Peyer's patch (tissue), 4 donors: ENCODE measurements at regions not wholly inside any gene's neighbourhood (a gene's known extent, or its start where the extent isn't known, plus 50 kb on each side); places are given as distances from the start of the nearest gene placed in this dataset.

Experiments
- POLR2A ChIP-seq, 2 donors: fragments of 450-650 bp; IDR thresholded peaks; one replicate each; pipeline ENCODE4 v1.5.1; 2017; ENCODE audit warnings: antibody characterized with exemption in 2 of 2, mild to moderate bottlenecking in 2 of 2, moderate library complexity in 2 of 2
- TF ChIP-seq, protein P1 (sequence below), 6 experiments: fragments of 450-650 bp in 4 of 6; fragments of 200-600 bp in 2 of 6; sonication (generic) in 1 of 6; IDR thresholded peaks; one replicate each; pipeline ENCODE4 v1.5.1; 2017 to 2019; ENCODE audit warnings: antibody characterized with exemption in 6 of 6, mild to moderate bottlenecking in 3 of 6, moderate library complexity in 1 of 6

DNA sequence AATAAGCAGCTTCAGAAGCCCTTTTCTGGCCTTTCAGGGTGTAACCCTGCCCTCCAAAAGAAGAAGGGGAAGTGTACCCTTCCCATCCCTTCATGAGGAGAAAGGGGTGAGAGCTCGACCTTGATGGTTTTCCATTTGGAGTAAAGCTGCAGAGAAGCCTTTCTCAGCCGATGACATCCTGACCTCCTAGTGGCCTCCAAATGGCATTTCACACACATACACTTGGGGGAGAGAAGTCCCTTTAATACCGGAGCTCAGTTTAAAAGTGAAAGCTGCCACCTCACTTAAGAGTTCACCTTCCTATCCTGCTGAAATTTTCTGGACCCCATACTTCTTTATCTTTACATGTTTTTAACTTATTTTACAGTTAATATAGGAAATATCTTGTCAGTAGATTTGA, 716.7 kb downstream of the DCDC2C start:
- TF ChIP-seq, protein P1, sequence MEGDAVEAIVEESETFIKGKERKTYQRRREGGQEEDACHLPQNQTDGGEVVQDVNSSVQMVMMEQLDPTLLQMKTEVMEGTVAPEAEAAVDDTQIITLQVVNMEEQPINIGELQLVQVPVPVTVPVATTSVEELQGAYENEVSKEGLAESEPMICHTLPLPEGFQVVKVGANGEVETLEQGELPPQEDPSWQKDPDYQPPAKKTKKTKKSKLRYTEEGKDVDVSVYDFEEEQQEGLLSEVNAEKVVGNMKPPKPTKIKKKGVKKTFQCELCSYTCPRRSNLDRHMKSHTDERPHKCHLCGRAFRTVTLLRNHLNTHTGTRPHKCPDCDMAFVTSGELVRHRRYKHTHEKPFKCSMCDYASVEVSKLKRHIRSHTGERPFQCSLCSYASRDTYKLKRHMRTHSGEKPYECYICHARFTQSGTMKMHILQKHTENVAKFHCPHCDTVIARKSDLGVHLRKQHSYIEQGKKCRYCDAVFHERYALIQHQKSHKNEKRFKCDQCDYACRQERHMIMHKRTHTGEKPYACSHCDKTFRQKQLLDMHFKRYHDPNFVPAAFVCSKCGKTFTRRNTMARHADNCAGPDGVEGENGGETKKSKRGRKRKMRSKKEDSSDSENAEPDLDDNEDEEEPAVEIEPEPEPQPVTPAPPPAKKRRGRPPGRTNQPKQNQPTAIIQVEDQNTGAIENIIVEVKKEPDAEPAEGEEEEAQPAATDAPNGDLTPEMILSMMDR (IDR thresholded peaks at IDR 0.05) = no peak
- no peak for TF ChIP-seq POLR2A (IDR thresholded peaks at IDR 0.05)
